Keratinocyte (primary cell): ENCODE measurements at regions not wholly inside any gene's neighbourhood (a gene's known extent, or its start where the extent isn't known, plus 50 kb on each side); places are given as distances from the start of the nearest gene placed in this dataset.

Source experiments
- DNase-seq: peaks from one replicate; pipeline ENCODE4 v3.0.0-alpha.2; 2011; ENCODE audit warnings: low read depth, missing footprints, low spot score
- FAIRE-seq: peaks from 2 replicates; lab custom pipeline; 2011; peaks lifted over from hg19 to GRCh38; lab: Jason Lieb, UNC
- H2AFZ ChIP-seq: 2 replicates; pipeline ENCODE4 v1.6.0; 2012; ENCODE audit warnings: low read length, control low read depth, inconsistent platforms; ENCODE audit not compliant: control insufficient read depth
- H3K27ac ChIP-seq: 2 replicates; pipeline ENCODE4 v1.5.1; 2011; ENCODE audit warnings: low read length; ENCODE audit not compliant: control insufficient read depth, insufficient read depth
- H3K27me3 ChIP-seq: 3 replicates; pipeline ENCODE4 v1.6.0; 2011; ENCODE audit warnings: low read length; ENCODE audit not compliant: control insufficient read depth, insufficient read depth; ENCODE audit errors: extremely low read depth
- H3K36me3 ChIP-seq, 2 experiments: 2 replicates in 1 of 2; 3 replicates in 1 of 2; pipeline ENCODE4 v1.5.1; 2011; ENCODE audit warnings: low read length in 2 of 2, mild to moderate bottlenecking in 1 of 2; ENCODE audit not compliant: control insufficient read depth in 2 of 2, insufficient read depth in 2 of 2; ENCODE audit errors: extremely low read depth in 1 of 2
- H3K4me1 ChIP-seq: 3 replicates; pipeline ENCODE4 v1.5.1; 2011; ENCODE audit warnings: low read length; ENCODE audit not compliant: control insufficient read depth, insufficient read depth; ENCODE audit errors: extremely low read depth
- H3K4me2 ChIP-seq: 3 replicates; pipeline ENCODE4 v1.6.0; 2011; ENCODE audit warnings: low read depth, low read length; ENCODE audit not compliant: control insufficient read depth, insufficient read depth; ENCODE audit errors: extremely low read depth
- H3K4me3 ChIP-seq, 3 experiments: fragments of 200-600 bp in 1 of 3; sonication (generic) in 1 of 3; 2 replicates in 2 of 3; 3 replicates in 1 of 3; pipeline ENCODE4 v1.5.1; 2011 to 2016; ENCODE audit warnings: low read length in 3 of 3, mild to moderate bottlenecking in 3 of 3, control low read depth in 2 of 3, inconsistent platforms in 1 of 3, low read depth in 1 of 3, mixed read lengths in 1 of 3, mixed run types in 1 of 3, moderate library complexity in 1 of 3; ENCODE audit not compliant: control insufficient read depth in 2 of 3, insufficient read depth in 2 of 3; ENCODE audit errors: extremely low read depth in 1 of 3
- H3K79me2 ChIP-seq: 2 replicates; pipeline ENCODE4 v1.6.0; 2012; ENCODE audit warnings: low read length; ENCODE audit not compliant: control insufficient read depth, insufficient read depth
- H3K9ac ChIP-seq: 3 replicates; pipeline ENCODE4 v1.6.0; 2011; ENCODE audit warnings: low read length; ENCODE audit not compliant: control insufficient read depth, insufficient read depth; ENCODE audit errors: extremely low read depth
- H3K9me1 ChIP-seq: 3 replicates; pipeline ENCODE4 v1.6.0; 2011; ENCODE audit warnings: low read length; ENCODE audit not compliant: control insufficient read depth, insufficient read depth; ENCODE audit errors: extremely low read depth
- H3K9me3 ChIP-seq: 2 replicates; pipeline ENCODE4 v1.5.1; 2012; ENCODE audit warnings: low read depth, low read length; ENCODE audit not compliant: control insufficient read depth
- H4K20me1 ChIP-seq: 3 replicates; pipeline ENCODE4 v1.6.0; 2011; ENCODE audit warnings: low read length; ENCODE audit not compliant: control insufficient read depth, insufficient read depth; ENCODE audit errors: extremely low read depth
- CTCF ChIP-seq, 3 experiments: IDR thresholded peaks in 1 of 3; conservative IDR thresholded peaks in 1 of 3; optimal IDR thresholded peaks in 1 of 3; 2 replicates in 2 of 3; 3 replicates in 1 of 3; pipeline versions ENCODE3 to v1.5.1; 2011; ENCODE audit warnings: low read length in 3 of 3, mild to moderate bottlenecking in 3 of 3, moderate library complexity in 2 of 3, control low read depth in 1 of 3, inconsistent platforms in 1 of 3; ENCODE audit not compliant: insufficient read depth in 2 of 3; ENCODE audit errors: extremely low read depth in 1 of 3
- EZH2 ChIP-seq: IDR thresholded peaks from one replicate; pipeline ENCODE4 v1.6.1; 2012; ENCODE audit warnings: inconsistent platforms, mild to moderate bottlenecking, low read length, moderate library complexity
- dilution Hi-C: fragments of 300-500 bp; cut with MboI; formaldehyde crosslinking; loops from one replicate; pipeline ENCODE4 v1.7.0; 2020; ENCODE audit warnings: low sequenced_read_pairs; ENCODE audit not compliant: extremely low pct_ligation_motif_present

- dilution Hi-C loops: no loop called here
These were observed 75.4 kb downstream of the NUDT12 start for GRCh38 chr5:103487218-103487617.

GRCh38 chr5:103486739-103487138, 75.8 kb downstream of the NUDT12 start:
- H3K27ac ChIP-seq: no peak overlapping the region
- no peaks in the 10 kb centered on the region for H4K20me1 ChIP-seq
- no peaks in the 10 kb centered on the region for H3K27me3 ChIP-seq
- DNase-seq (no peak), FAIRE-seq (no peak)
- dilution Hi-C loops: no loop called here
- no peaks in the 10 kb centered on the region for H3K36me3 ChIP-seq
- H3K9me1 ChIP-seq: no peaks in the 10 kb centered on the region
- H3K4me3 ChIP-seq: no peak overlapping the region
- H3K79me2 ChIP-seq: no peaks in the 10 kb centered on the region
- H2AFZ ChIP-seq: no peak overlapping the region
- H3K9me3 ChIP-seq: no peaks in the 10 kb centered on the region
- H3K9ac ChIP-seq: no peak overlapping the region
- H3K4me1 ChIP-seq: no peaks in the 10 kb centered on the region
- TF ChIP-seq CTCF (optimal IDR thresholded peaks at IDR 0.05 in 1 of 3, IDR thresholded peaks at IDR 0.05 in 1 of 3, conservative IDR thresholded peaks at IDR 0.05 in 1 of 3; ENCODE audit: extremely low read depth in 1 of 3, insufficient read depth in 2 of 3, low read length in 3 of 3): no peak
- TF ChIP-seq EZH2: no peak
- no peak overlapping the region for H3K4me2 ChIP-seq

More at GRCh38 chr5:103487218-103487617, 75.4 kb downstream of the NUDT12 start:
- no peaks in the 10 kb centered on the region for H3K36me3 ChIP-seq
- FAIRE-seq (no peak), DNase-seq (no peak)
- H3K4me3 ChIP-seq: no peak overlapping the region
- no peaks in the 10 kb centered on the region for H3K27me3 ChIP-seq
- no peak overlapping the region for H2AFZ ChIP-seq
- H3K4me2 ChIP-seq: no peak overlapping the region
- no peaks in the 10 kb centered on the region for H3K9me1 ChIP-seq
- no peaks in the 10 kb centered on the region for H4K20me1 ChIP-seq
- no peaks in the 10 kb centered on the region for H3K4me1 ChIP-seq
- H3K27ac ChIP-seq: no peak overlapping the region
- no peaks in the 10 kb centered on the region for H3K9me3 ChIP-seq
- H3K9ac ChIP-seq: no peak overlapping the region
- no peaks in the 10 kb centered on the region for H3K79me2 ChIP-seq
- TF ChIP-seq EZH2: no peak
- no peak for TF ChIP-seq CTCF (optimal IDR thresholded peaks at IDR 0.05 in 1 of 3, IDR thresholded peaks at IDR 0.05 in 1 of 3, conservative IDR thresholded peaks at IDR 0.05 in 1 of 3; ENCODE audit: extremely low read depth in 1 of 3, insufficient read depth in 2 of 3, low read length in 3 of 3)
